D721Med (cell line): ENCODE measurements at regions not wholly inside any gene's neighbourhood (a gene's known extent, or its start where the extent isn't known, plus 50 kb on each side); places are given as distances from the start of the nearest gene placed in this dataset.

Experiments
- DNase-seq: peaks from one replicate; pipeline ENCODE4 v3.0.0; 2011; ENCODE audit warnings: low spot score; ENCODE audit not compliant: insufficient read length
- FAIRE-seq: peaks from 2 replicates; lab custom pipeline; 2011; peaks lifted over from hg19 to GRCh38; lab: Jason Lieb, UNC
- CTCF ChIP-seq: IDR thresholded peaks from 2 replicates; pipeline ENCODE4 v1.5.1; 2012; ENCODE audit warnings: mild to moderate bottlenecking, control low read depth; ENCODE audit not compliant: insufficient read depth; ENCODE audit errors: missing control alignments

GRCh38 chr2:237222601-237223041 lies 136.9 kb downstream of the COPS8 start:
- no peak for DNase-seq
- TF ChIP-seq CTCF = no peak
- no peak for FAIRE-seq

GRCh38 chr2:237223201-237223861 lies 137.6 kb downstream of the COPS8 start:
- no peak for DNase-seq
- no peak for FAIRE-seq
- TF ChIP-seq CTCF = no peak

GRCh38 chr2:237227190-237227589 lies 141.5 kb downstream of the COPS8 start:
- TF ChIP-seq CTCF = no peak
- no peak for FAIRE-seq

GRCh38 chr2:237227592-237228280 lies 142.0 kb downstream of the COPS8 start:
- FAIRE-seq (no peak), DNase-seq (no peak)
- no peak for TF ChIP-seq CTCF

More at GRCh38 chr2:237227190-237227589, 141.5 kb downstream of the COPS8 start:
- no peak for DNase-seq

GRCh38 chr2:237228281-237228625 lies 142.6 kb downstream of the COPS8 start:
- TF ChIP-seq CTCF = no peak
- FAIRE-seq (no peak), DNase-seq (no peak)

GRCh38 chr2:237229905-237230304 lies 144.2 kb downstream of the COPS8 start:
- no peak for TF ChIP-seq CTCF
- DNase-seq = no peak
- no peak for FAIRE-seq

GRCh38 chr2:237230355-237230754 lies 144.7 kb downstream of the COPS8 start:
- no peak for DNase-seq
- TF ChIP-seq CTCF = no peak
- no peak for FAIRE-seq
